OCI-LY7 (cell line): ENCODE measurements at regions not wholly inside any gene's neighbourhood (a gene's known extent, or its start where the extent isn't known, plus 50 kb on each side); places are given as distances from the start of the nearest gene placed in this dataset.

Source experiments
- BruUV-seq: library from RNA; stranded (reverse); fragments of 400-500 nt; replicated peaks from 2 replicates; lab custom pipeline; 2021; lab: Mats Ljungman, UMichigan
- CTCF ChIA-PET: fragments of 300-600 bp; sonication (Branson Sonifier 250); formaldehyde crosslinking; loops from one replicate; lab custom pipeline; 2022; ENCODE audit warnings: antibody characterized with exemption; ENCODE audit not compliant: unreplicated experiment; lab: Charles Lee
- POLR2A ChIA-PET: fragments of 300-600 bp; sonication (Branson Sonifier 250); formaldehyde crosslinking; loops from one replicate; lab custom pipeline; 2022; ENCODE audit warnings: antibody characterized with exemption; lab: Charles Lee
- DNase-seq: peaks from one replicate; pipeline ENCODE4 v3.0.0-alpha.2; 2015; ENCODE audit warnings: low spot score
- H2AFZ ChIP-seq: fragments of 200-600 bp; sonication (generic), shearing (Covaris generic); 2 replicates; pipeline ENCODE4 v1.6.1; 2014; ENCODE audit warnings: mild to moderate bottlenecking, antibody characterized with exemption, low read length, moderate library complexity
- H3K27ac ChIP-seq: fragments of 200-600 bp; sonication (generic); 2 replicates; pipeline ENCODE4 v1.5.1; 2014; ENCODE audit warnings: mixed run types, low read depth, mild to moderate bottlenecking, moderate library complexity, low read length, inconsistent platforms; ENCODE audit not compliant: poor library complexity, severe bottlenecking
- H3K36me3 ChIP-seq: fragments of 200-600 bp; sonication (generic); 2 replicates; pipeline ENCODE4 v1.6.1; 2014; ENCODE audit warnings: mild to moderate bottlenecking, antibody characterized with exemption, low read length, moderate library complexity, mixed read lengths; ENCODE audit not compliant: insufficient read depth
- H3K4me1 ChIP-seq: fragments of 200-600 bp; sonication (generic); 2 replicates; pipeline ENCODE4 v1.5.1; 2014; ENCODE audit warnings: mild to moderate bottlenecking, low read length; ENCODE audit not compliant: insufficient read depth, poor library complexity, severe bottlenecking
- H3K4me2 ChIP-seq: fragments of 200-600 bp; sonication (generic); 2 replicates; pipeline ENCODE4 v1.6.1; 2014; ENCODE audit warnings: mild to moderate bottlenecking, low read length
- H3K4me3 ChIP-seq: fragments of 200-600 bp; sonication (generic); 2 replicates; pipeline ENCODE4 v1.5.1; 2014; ENCODE audit warnings: mild to moderate bottlenecking, low read depth, low read length; ENCODE audit not compliant: poor library complexity, severe bottlenecking
- H3K79me2 ChIP-seq: fragments of 200-600 bp; sonication (generic); 2 replicates; pipeline ENCODE4 v1.6.1; 2016; ENCODE audit warnings: low read depth, mild to moderate bottlenecking, low read length, moderate library complexity, mixed read lengths; ENCODE audit not compliant: insufficient read depth
- H3K9me2 ChIP-seq: fragments of 200-600 bp; sonication (generic); 2 replicates; pipeline ENCODE4 v1.6.1; 2016; ENCODE audit warnings: mild to moderate bottlenecking, low read length, mixed read lengths; ENCODE audit not compliant: insufficient read depth
- H3K9me3 ChIP-seq: fragments of 200-600 bp; sonication (generic); 2 replicates; pipeline ENCODE4 v1.6.1; 2014; ENCODE audit warnings: mild to moderate bottlenecking, mixed run types, low read length, mixed read lengths
- H4K20me1 ChIP-seq: fragments of 200-600 bp; sonication (generic); 2 replicates; pipeline ENCODE4 v1.6.1; 2014; ENCODE audit warnings: mild to moderate bottlenecking, antibody characterized with exemption, low read length, moderate library complexity, mixed read lengths; ENCODE audit not compliant: insufficient read depth
- CTCF ChIP-seq: fragments of 200-600 bp; sonication (generic); conservative IDR thresholded peaks from 2 replicates; pipeline ENCODE4 v1.5.1; 2014; ENCODE audit warnings: mild to moderate bottlenecking, antibody characterized with exemption, low read length, moderate library complexity, mixed read lengths
- EZH2phosphoT487 ChIP-seq: fragments of 200-600 bp; sonication (generic); IDR thresholded peaks from 2 replicates; pipeline ENCODE4 v1.6.1; 2018; ENCODE audit warnings: low read depth, borderline replicate concordance, mild to moderate bottlenecking, mixed run types, antibody characterized with exemption, low read length, moderate library complexity, mixed read lengths
- intact Hi-C: fragments of 100-400 bp; cut with micrococcal nuclease; formaldehyde crosslinking; loops from one replicate; pipeline ENCODE4 v1.10.0; 2022; ENCODE audit not compliant: unreplicated experiment

- no peak overlapping the region for H3K27ac ChIP-seq
- H4K20me1 ChIP-seq, result no peaks in the 10 kb centered on the region
- TF ChIP-seq EZH2phosphoT487, result no peak
- TF ChIP-seq CTCF, result no peak
- H2AFZ ChIP-seq, result no peak overlapping the region
- H3K79me2 ChIP-seq, result no peaks in the 10 kb centered on the region
- ChIA-PET POLR2A (no interaction called here), CTCF (no interaction called here)
- no peaks in the 10 kb centered on the region for H3K36me3 ChIP-seq
- H3K9me3 ChIP-seq, result no peaks in the 10 kb centered on the region
- no peak overlapping the region for H3K4me2 ChIP-seq
- DNase-seq, result no peak
- no TSS peak for BruUV-seq
- H3K4me3 ChIP-seq, result no peak overlapping the region
- intact Hi-C loops, result no loop called here
- no peaks in the 10 kb centered on the region for H3K9me2 ChIP-seq
- H3K4me1 ChIP-seq, result no peaks in the 10 kb centered on the region
Observed at GRCh38 chr11:134482865-134483264, 70.8 kb upstream of the B3GAT1 start.

- H3K4me1 ChIP-seq, result no peaks in the 10 kb centered on the region
- no peak overlapping the region for H2AFZ ChIP-seq
- no TSS peak for BruUV-seq
- no peaks in the 10 kb centered on the region for H3K36me3 ChIP-seq
- TF ChIP-seq CTCF, result no peak
- no peak for TF ChIP-seq EZH2phosphoT487
- DNase-seq, result no peak
- no peak overlapping the region for H3K4me3 ChIP-seq
- no peaks in the 10 kb centered on the region for H3K79me2 ChIP-seq
- no peaks in the 10 kb centered on the region for H4K20me1 ChIP-seq
- no peak overlapping the region for H3K4me2 ChIP-seq
- no peaks in the 10 kb centered on the region for H3K9me3 ChIP-seq
- ChIA-PET POLR2A (no interaction called here), CTCF (no interaction called here)
- intact Hi-C loops, result no loop called here
- H3K9me2 ChIP-seq, result no peaks in the 10 kb centered on the region
- no peak overlapping the region for H3K27ac ChIP-seq
Observed at GRCh38 chr11:134481933-134482527, 70.0 kb upstream of the B3GAT1 start.

- ChIA-PET CTCF (no interaction called here), POLR2A (no interaction called here)
- Histone ChIP-seq H3K36me3 (no peaks in the 10 kb centered on the region), H3K9me2 (no peaks in the 10 kb centered on the region), H3K4me1 (no peaks in the 10 kb centered on the region), H4K20me1 (no peaks in the 10 kb centered on the region), H3K4me3 (no peak overlapping the region), H3K4me2 (no peak overlapping the region), H3K9me3 (no peaks in the 10 kb centered on the region), H3K27ac (no peak overlapping the region), H3K79me2 (no peaks in the 10 kb centered on the region), H2AFZ (no peak overlapping the region)
- no peak for TF ChIP-seq CTCF
- no peak for TF ChIP-seq EZH2phosphoT487
- intact Hi-C loops, result no loop called here
- no peak for DNase-seq
- no TSS peak for BruUV-seq
Observed at GRCh38 chr11:134481135-134481534, 69.1 kb upstream of the B3GAT1 start.
